ENCODE measurements at regions not wholly inside any gene's neighbourhood (a gene's known extent, or its start where the extent isn't known, plus 50 kb on each side); places are given as distances from the start of the nearest gene placed in this dataset.

GRCh38 chr2:18096836-18097405 lies 218.5 kb downstream of the KCNS3 start:
- TF ChIP-seq CTCF (IDR thresholded peaks at IDR 0.05; ENCODE audit: insufficient read depth, low read length, poor library complexity, severe bottlenecking) (no peak), EZH2phosphoT487 (conservative IDR thresholded peaks at IDR 0.05; ENCODE audit: low read length) (no peak)
